ENCODE measurements at regions not wholly inside any gene's neighbourhood (a gene's known extent, or its start where the extent isn't known, plus 50 kb on each side); places are given as distances from the start of the nearest gene placed in this dataset.

- TF ChIP-seq CTCF (IDR thresholded peaks at IDR 0.05; ENCODE audit: poor library complexity) (no peak), EZH2 (IDR thresholded peaks at IDR 0.05; ENCODE audit: borderline replicate concordance) (no peak), EZH2phosphoT487 (IDR thresholded peaks at IDR 0.05; ENCODE audit: low read depth, severe bottlenecking, unreplicated experiment) (no peak)
Measured at GRCh38 chr2:48017136-48017535, 110.8 kb upstream of the FBXO11 start.

Data from hepatocyte (in vitro differentiated cells).